ENCODE measurements at regions not wholly inside any gene's neighbourhood (a gene's known extent, or its start where the extent isn't known, plus 50 kb on each side); places are given as distances from the start of the nearest gene placed in this dataset.
"Not testable (repeated sequence)": the region's sequence is repeated elsewhere in the genome, so short reads cannot be mapped to it uniquely, and the experiment has no call there.

DNA sequence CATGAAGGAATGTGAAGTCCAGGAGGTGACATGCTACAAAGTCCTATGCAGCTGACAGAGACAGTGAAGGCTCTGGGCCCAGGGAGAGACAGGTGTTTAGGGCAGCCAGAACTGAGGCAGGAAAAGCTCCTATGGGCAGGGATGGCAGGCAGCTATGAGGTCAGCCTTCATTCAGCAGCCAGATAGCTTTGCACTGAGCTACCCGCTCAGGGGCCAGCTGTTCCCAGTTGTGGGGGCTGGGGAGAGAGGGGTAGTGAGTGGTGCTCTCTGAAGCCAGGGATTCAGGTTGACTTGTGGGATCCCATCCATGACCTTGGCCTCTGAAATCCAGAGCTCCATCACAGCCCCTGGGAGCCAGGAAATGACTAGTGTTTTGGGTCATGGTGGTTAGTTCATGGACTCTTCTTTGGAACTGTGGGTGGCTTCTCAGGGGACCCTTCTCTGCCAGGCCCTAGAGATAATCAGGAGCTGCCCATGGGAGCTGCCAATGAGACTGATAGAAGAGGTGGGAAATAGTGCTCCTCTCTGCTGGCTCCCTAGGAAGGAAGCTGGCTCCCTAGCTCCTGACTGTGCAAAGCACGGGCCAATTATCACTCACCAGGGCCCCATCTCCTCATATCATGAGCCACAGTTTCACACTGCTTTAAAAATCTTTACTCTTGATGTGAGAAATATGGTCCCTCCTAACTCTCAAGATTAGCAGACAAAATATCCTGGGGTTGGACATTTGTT lies 127.7 kb downstream of the VEGFA start:
- no peak for DNase-seq

DNA sequence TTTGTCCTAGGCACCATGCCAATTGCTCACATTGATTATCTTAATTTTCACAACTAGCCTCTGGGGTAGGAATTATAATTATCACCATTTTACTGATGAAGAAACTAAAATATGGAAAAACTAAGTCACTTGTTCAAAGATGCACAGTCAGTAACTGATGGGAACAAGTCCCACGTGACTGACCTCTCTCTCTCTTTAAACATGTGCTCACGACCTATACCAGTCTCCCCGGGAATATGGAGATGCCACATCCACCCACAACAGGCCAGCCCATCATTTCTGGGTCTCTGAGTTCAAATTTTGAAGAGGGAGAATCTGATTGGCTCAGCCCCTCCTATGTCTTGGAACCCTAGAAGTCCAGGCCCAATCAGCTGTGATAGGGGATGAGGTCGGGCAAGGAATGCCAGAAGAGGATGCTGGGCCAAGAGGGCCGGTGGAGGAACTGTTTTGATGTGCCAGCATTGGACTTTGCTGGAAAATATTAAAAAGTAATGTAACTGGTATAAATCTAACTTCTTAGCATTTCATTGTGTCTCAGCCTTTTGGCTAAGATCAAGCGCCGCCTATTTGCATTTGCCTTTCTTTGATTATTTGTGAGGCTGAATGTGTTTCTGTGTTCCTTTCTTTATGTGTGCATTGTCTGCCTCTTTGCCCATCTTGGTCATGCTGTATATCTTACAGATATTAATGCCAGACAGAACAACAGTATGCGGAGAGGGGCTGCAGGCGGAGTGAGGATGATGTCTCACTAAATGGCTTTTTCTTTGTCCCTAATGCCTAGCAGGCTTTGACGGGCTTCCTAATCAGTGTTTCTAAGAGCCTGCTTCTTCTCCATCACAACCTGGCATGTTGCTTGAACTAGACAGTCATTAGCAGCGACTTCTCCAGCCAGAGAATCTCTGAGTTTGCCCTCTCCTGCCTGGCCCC lies 126.6 kb downstream of the VEGFA start:
- DNase-seq, result no peak

DNA sequence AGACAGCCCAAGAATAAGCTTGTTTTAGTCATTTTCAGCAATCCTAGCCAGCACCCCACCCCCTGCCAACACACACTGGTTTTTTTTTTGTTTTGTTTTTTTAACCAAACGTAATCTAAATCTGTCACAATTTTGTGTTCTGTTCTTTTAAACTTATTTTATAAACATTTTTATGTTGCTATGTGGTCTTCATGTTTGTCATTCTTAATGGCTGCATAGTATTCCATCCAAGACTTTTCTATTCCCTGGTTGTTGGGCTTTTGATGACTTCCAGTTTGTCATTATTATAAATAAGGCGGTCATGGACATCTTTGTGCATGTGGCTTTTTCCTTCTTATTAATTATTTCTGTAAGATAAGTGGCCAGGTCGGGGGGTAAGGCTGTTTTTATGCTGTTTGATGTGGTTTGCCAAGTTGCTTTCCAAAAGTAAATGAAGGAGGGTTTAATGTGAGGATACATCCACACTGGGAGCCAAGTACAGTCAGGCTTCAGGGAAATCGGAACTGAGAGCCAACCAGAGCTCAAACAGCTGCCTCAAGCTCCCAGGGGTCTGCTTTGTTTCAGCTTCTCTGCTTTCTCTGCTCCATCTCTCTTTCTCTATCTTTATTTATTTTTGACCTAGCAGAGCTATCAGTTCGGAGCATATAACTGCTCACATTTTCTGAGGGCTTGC lies 125.8 kb downstream of the VEGFA start:
- no peak for DNase-seq

DNA sequence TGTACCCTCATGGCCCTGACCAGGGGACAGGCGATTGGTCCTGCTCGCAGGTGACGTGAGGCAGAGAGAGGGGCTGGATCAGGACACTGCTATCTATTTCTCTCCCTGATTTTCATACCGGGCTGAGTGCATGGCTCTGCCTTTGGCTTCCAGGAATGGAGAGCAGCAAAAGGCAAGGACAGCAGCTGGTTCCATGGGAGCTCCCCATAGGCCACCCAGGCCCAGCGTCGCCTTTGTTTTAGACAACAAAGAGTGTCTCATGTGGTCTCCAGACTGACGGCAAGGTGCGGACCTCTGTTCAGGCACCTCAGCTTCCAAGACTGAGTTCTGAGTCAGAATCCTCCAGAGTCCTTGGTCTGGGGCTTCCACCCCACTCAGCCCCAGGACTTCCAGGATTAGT lies 123.1 kb downstream of the VEGFA start:
- no peak for DNase-seq

- no peak for DNase-seq
These were observed 121.3 kb downstream of the VEGFA start for GRCh38 chr6:43891072-43891870.

GRCh38 chr6:43890197-43891062 lies 120.4 kb downstream of the VEGFA start:
- DNase-seq, result no peak

DNA sequence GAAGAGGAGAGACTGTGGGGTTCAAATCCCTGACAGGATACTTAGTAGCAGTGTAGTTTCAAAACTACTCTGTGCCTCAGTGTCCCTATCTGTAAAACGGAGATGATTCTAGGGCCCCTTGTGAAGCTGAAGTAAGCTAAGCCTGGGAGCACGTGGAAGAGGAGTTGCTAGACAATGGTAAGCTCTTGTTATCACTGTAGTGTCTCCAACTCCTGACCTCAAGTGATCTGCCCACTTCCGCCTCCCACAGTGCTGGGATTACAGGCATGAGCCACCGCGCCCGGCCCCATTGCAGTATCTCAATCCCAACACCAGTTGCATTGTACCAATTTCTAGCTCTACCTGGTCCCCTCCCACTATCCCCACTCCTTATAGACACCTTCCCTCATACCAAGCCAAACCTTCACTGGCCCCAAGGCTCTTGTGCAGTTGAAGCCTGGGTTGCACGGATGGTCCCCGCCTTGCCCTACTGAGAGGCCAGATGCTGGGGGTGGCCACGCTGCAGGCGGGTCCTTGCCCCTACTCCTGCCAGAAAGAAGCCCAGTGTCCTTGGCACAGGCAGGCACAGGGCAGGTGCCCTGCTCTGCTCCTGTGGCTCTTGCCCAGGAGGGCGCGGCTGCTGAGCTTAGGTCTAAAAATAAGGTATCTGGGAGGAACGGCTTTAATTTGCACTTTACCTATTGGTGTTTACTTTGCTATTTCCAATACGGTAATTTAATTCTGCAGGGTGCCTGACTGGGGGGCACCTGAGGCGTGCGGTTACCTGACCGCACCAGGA lies 118.1 kb downstream of the VEGFA start:
- DNase-seq, result no peak

DNA sequence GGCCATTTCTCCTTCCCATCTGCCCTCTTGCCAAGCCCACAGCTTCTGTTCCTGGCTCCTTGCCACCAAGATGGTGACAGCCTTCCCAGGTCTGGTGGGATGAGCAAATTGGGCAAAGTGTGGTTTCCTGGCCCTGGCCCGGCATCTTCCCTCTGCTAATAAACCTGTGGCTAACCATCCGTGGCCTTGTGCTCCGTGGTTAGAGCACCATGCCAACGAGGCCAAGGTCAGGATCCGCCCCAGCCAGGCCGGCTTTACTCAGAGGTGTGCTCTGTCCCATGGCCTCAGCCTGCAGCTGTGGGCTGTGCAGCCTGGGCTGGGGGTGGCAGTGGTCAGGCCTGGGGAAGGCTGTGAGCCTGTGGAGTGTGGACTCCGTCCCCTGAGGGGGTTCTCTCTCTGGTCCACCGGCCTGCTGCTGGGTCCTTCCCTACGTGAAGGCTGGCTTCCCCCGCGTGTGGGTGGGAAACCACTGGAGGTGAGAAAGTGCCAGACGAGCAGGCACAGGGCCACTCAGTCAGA lies 117.4 kb downstream of the VEGFA start:
- no peak for DNase-seq

DNA sequence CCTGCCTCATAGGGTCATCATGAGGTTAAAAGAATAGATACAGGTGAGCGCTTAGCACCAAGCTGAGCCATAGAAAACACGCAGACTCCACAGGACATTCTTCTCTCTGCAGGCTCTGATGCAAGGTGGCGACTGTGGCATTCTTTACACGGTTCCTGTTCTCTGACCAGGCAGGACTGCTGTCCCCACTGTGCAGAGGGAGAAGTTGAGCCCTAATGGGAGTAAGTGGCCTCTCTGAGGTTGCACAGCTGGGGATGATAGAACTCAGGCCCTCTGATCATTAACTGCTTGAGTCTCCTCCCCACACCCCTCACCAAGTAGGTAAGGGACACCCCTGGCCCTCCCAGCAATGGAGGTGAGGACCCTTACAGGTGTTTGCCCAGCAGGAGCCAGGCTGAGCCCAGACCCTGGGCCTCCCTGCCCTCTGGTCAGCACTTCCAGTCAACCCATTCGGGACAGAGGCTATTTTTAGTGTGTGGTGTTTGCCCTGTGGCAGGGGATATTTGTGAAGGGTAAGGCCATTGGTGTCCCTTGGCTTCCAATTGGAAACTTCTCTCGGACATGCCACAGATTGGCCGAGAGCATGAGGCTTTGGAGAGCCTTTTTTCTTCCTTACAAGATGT lies 116.8 kb downstream of the VEGFA start:
- no peak for DNase-seq

DNA sequence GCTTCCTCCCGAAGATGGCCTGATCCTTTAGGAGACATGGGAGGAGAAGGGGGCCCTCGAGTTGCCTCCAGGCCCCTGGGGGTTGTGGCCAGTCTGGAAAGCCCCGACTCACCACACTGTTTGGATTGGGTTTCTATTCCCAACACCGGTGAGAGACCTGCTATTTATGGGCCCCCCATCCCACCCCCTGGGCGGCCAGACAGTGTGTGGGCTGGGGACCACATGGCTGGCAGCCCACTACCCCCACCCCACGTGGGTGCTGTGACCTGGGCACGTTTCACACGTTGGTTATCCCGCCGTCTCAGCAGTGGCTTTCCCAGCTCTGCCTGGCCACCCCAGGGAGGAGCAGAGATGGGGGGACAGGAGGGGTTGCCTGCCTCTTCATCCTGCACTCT lies 116.1 kb downstream of the VEGFA start:
- DNase-seq, result no peak

GRCh38 chr6:43885399-43886066 lies 115.5 kb downstream of the VEGFA start:
- no peak for DNase-seq

GRCh38 chr6:43884652-43885022 lies 114.6 kb downstream of the VEGFA start:
- DNase-seq, result no peak

- no peak for DNase-seq
These were observed 114.0 kb downstream of the VEGFA start for GRCh38 chr6:43883847-43884651.

DNA sequence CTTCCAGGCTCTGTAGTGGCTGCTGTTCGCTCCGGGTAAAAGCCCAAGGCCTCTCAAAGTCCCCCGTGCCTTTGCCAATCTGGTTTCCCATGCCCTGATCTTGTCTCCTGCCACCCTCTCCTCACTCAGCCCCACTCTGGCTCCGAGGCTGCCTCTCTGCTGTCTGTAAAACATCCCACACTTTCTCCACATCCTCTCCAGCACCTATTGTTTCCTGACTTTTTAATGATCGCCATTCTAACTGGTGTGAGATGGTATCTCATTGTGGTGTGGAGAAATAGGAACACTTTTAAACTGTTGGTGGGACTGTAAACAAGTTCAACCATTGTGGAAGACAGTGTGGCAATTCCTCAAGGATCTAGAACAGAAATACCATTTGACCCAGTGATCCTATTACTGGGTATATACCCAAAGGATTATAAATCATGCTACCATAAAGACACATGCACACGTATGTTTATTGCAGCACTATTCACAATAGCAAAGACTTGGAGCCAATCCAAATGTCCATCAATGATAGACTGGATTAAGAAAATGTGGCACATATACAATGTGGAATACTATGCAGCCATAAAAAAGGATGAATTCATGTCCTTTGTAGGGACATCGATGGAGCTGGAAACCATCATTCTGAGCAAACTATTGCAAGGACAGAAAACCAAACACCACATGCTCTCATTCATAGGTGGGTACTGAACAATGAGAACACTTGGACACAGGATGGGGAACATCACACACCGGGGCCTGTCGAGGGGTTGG lies 112.9 kb downstream of the VEGFA start:
- not testable (repeated sequence) for DNase-seq

- no peak for DNase-seq
These were observed 110.5 kb downstream of the VEGFA start for GRCh38 chr6:43880236-43881137.

DNA sequence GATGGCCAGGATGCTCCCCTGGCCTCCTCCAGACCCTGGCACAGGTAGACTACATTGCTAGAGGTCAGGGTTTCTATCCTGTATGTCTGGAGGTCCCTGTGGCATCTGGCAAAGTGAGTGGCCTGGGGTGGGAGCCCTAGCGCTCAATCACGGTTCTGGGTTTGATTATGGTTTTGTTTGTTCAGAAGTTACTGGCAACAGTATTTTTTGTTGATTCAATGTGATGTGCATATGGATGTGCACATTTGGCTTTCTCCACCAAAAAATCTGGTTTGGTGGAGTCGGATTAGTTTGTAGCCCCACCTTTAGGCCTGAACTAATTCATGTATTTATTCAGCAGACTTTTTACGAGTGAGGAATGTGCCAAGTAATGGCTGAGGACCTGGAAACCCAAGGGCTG lies 109.7 kb downstream of the VEGFA start:
- DNase-seq, result no peak

Data from activated T-cell treated with anti-CD3 and anti-CD28 coated beads for 4 hours (primary cell).